Heart right ventricle (tissue), 16 donors: ENCODE measurements at regions not wholly inside any gene's neighbourhood (a gene's known extent, or its start where the extent isn't known, plus 50 kb on each side); places are given as distances from the start of the nearest gene placed in this dataset.

Experiments
- ATAC-seq, 8 donors: fragments of 200-7000 bp; cut with Tn5 transposase; one replicate each; pipeline ENCODE4 v1.9.1; 2020; ENCODE audit warnings: mild to moderate bottlenecking in 8 of 8, moderate library complexity in 8 of 8, moderate number of reproducible peaks in 1 of 8
- DNase-seq, 2 donors: peaks; one replicate each; pipeline ENCODE4 v3.0.0-alpha.2; 2020
- H3K27ac ChIP-seq, 10 donors: fragments of 200-600 bp; sonication (generic) in 2 of 10; one replicate each; pipeline versions ENCODE4 v1.5.0 to v1.8.0; 2020 to 2022; ENCODE audit warnings: mild to moderate bottlenecking in 3 of 10
- H3K27me3 ChIP-seq, 7 donors: fragments of 200-600 bp; one replicate each; pipeline ENCODE4 v1.8.0; 2021 to 2022; ENCODE audit warnings: mild to moderate bottlenecking in 2 of 7
- H3K36me3 ChIP-seq, 9 donors: fragments of 200-600 bp; sonication (generic) in 1 of 9; one replicate each; pipeline versions ENCODE4 v1.5.0 to v1.8.0; 2020 to 2022; ENCODE audit warnings: mild to moderate bottlenecking in 2 of 9
- H3K4me1 ChIP-seq, 9 donors: fragments of 200-600 bp; sonication (generic) in 1 of 9; one replicate each; pipeline versions ENCODE4 v1.5.0 to v1.8.0; 2020 to 2022; ENCODE audit warnings: mild to moderate bottlenecking in 4 of 9
- H3K4me3 ChIP-seq, 10 donors: fragments of 200-600 bp; sonication (generic) in 2 of 10; one replicate each; pipeline versions ENCODE4 v1.5.0 to v1.8.0; 2020 to 2022; ENCODE audit warnings: mild to moderate bottlenecking in 7 of 10, moderate library complexity in 2 of 10
- H3K9me3 ChIP-seq, 11 donors: fragments of 200-600 bp in 10 of 11; sonication (generic) in 2 of 11; one replicate each; pipeline versions ENCODE4 v1.5.0 to v1.8.0; 2013 to 2022; ENCODE audit warnings: mild to moderate bottlenecking in 2 of 11, control low read depth in 1 of 11, moderate library complexity in 1 of 11
- WGBS, 2 donors: extraction: QIAGEN DNeasy Blood & Tissue Kit; methylation state at CpG; one replicate each; pipeline ENCODE4 v1.1.7; 2013; ENCODE audit warnings: inconsistent platforms in 1 of 2; 5-methylcytosine and 5-hydroxymethylcytosine counted together
- intact Hi-C, 10 donors: fragments of 100-400 bp; cut with DNase I; formaldehyde crosslinking; loops; one replicate each; pipeline versions ENCODE4 v1.11.1 to v1.14.2; 2022
- TF ChIP-seq, protein P1 (sequence below), 9 donors: fragments of 200-600 bp; sonication (generic) in 2 of 9; IDR thresholded peaks; one replicate each; pipeline versions ENCODE4 v1.5.0 to v1.8.0; 2021 to 2022; ENCODE audit warnings: antibody characterized with exemption in 9 of 9, mild to moderate bottlenecking in 5 of 9, moderate library complexity in 1 of 9
- donor health status: Arrhythmogenic right ventricular cardiomyopathy.
- donor health status: ischemic (EF 13 %, LVEDD 7.1; RV severe dilation, severe dysfunction).
- donor health status: healthy with polysubstance abuse.
- donor health status: DM: no; HTN: yes; CAD: no.
- donor health status: DM: no; HTN: no; CAD: no.
- donor health status: ischemic (EF 25% LVEDD 6.9; RV normal size, moderate dysfunction).
- donor health status: ischemic (EF 25% LVEDD 5.7; RV mildly dilated, moderate dysfunction).
- donor health status: healthy.
- donor health status: DM: yes; HTN: yes; CAD: no.
- donor health status: Ischemic cardiomyopathy.
- donor health status: ischemic (EF 35%, LVEDD 5.7; RV mildly dilated, moderate dysfunction).
- donor health status: nonischemic (EF 11% LVEDD 7.7; RV severe dilation, severe dysfunction).
- donor health status: DM: yes; HTN: yes; CAD: no.
- donor health status: PGD.
- donor health status: ischemic (EF 29% LVEDD 5.4; RV normal size, mild dysfunction).
- donor health status: nonischemic (EF 23%, LVEDD 6.1; RV moderate dilation, normal function).

DNA sequence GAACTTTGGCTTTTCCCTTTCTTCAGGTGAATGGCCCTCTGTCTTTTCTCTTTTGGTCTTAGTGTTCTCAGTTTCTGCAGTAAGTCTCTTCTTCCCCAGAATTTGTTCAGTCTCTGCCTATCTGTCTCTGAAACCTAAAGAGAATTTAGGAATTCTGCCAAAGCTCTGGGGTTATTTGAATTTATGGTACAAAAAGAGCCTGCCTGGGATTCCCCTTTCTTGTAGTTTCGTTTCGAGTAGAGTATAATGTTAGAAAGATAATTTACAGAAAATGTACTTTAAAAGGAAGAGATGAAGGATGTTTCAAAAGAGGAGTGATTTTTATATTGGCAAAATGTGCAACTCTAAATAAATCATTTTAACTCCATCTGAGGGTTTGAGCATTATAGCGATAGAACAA lies 247.4 kb upstream of the SATB1 start:
- intact Hi-C loops, result no loop called here
- TF ChIP-seq, protein P1, sequence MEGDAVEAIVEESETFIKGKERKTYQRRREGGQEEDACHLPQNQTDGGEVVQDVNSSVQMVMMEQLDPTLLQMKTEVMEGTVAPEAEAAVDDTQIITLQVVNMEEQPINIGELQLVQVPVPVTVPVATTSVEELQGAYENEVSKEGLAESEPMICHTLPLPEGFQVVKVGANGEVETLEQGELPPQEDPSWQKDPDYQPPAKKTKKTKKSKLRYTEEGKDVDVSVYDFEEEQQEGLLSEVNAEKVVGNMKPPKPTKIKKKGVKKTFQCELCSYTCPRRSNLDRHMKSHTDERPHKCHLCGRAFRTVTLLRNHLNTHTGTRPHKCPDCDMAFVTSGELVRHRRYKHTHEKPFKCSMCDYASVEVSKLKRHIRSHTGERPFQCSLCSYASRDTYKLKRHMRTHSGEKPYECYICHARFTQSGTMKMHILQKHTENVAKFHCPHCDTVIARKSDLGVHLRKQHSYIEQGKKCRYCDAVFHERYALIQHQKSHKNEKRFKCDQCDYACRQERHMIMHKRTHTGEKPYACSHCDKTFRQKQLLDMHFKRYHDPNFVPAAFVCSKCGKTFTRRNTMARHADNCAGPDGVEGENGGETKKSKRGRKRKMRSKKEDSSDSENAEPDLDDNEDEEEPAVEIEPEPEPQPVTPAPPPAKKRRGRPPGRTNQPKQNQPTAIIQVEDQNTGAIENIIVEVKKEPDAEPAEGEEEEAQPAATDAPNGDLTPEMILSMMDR (IDR thresholded peaks at IDR 0.05), result no peak
- ATAC-seq, result no peak

DNA sequence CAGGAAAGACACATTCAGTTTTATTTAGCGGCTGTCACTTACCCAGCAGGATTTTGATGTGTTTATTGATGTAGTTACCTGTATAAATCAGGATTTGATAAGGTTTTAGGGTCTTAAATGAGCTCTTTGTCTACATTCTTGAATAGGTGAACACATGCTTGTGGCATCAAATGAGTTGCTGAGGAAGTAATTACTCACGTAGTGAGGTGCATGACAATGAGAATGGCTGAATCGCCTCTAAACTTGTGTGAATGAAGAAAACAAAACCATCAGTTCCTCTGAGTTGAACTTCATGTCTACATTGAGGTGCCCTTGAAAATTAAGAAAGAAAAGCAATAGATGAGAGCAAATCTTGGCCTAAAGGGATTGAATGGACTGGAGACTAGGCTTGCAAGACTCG lies 245.6 kb upstream of the SATB1 start:
- intact Hi-C loops, result no loop called here
- no peak overlapping the region for H3K4me3 ChIP-seq
- no peaks in the 10 kb centered on the region for H3K4me1 ChIP-seq
- peaks cover 0 to 3% (median 0%) of the 10 kb centered on the region in 11 donors for H3K9me3 ChIP-seq
- DNase-seq (no peak), ATAC-seq (no peak)
- H3K27me3 ChIP-seq, result no peaks in the 10 kb centered on the region
- no peaks in the 10 kb centered on the region for H3K36me3 ChIP-seq
- WGBS, 2 donors, result 82 to 83% methylated on average over 4 of the region's 4 CpGs
- TF ChIP-seq, protein P1 (IDR thresholded peaks at IDR 0.05), result no peak
- H3K27ac ChIP-seq, result no peak overlapping the region

More for the DNA sequence above, 247.4 kb upstream of the SATB1 start:
- DNase-seq, result no peak
- H3K4me1 ChIP-seq, result no peaks in the 10 kb centered on the region
- H3K27ac ChIP-seq, result no peak overlapping the region
- H3K36me3 ChIP-seq, result no peaks in the 10 kb centered on the region
- H3K4me3 ChIP-seq, result no peak overlapping the region
- H3K9me3 ChIP-seq, result peaks cover 0 to 3% (median 0%) of the 10 kb centered on the region in 11 donors
- 76 to 84% methylated on average over 3 of the region's 3 CpGs for WGBS, 2 donors
- H3K27me3 ChIP-seq, result no peaks in the 10 kb centered on the region

- DNase-seq, result no peak
- no peaks in the 10 kb centered on the region for H3K36me3 ChIP-seq
- no peak overlapping the region for H3K4me3 ChIP-seq
- TF ChIP-seq, protein P1 (IDR thresholded peaks at IDR 0.05), result no peak
- no peak for ATAC-seq
- no peak overlapping the region for H3K27ac ChIP-seq
- intact Hi-C loops, result no loop called here
- no peaks in the 10 kb centered on the region for H3K4me1 ChIP-seq
- no peaks in the 10 kb centered on the region for H3K27me3 ChIP-seq
- 71 to 85% methylated on average over 1 of the region's 1 CpG for WGBS, 2 donors
- H3K9me3 ChIP-seq, result peaks cover 0 to 3% (median 0%) of the 10 kb centered on the region in 11 donors
Measured at GRCh38 chr3:18669374-18669773, 244.2 kb upstream of the SATB1 start.

- no peaks in the 10 kb centered on the region for H3K4me1 ChIP-seq
- 41 to 48% methylated on average over 4 of the region's 4 CpGs for WGBS, 2 donors
- no peak overlapping the region for H3K27ac ChIP-seq
- intact Hi-C loops, result no loop called here
- ATAC-seq (no peak), DNase-seq (no peak)
- TF ChIP-seq, protein P1 (IDR thresholded peaks at IDR 0.05), result no peak
- H3K36me3 ChIP-seq, result no peaks in the 10 kb centered on the region
- peaks cover 0 to 5% (median 0%) of the 10 kb centered on the region in 11 donors for H3K9me3 ChIP-seq
- H3K27me3 ChIP-seq, result no peaks in the 10 kb centered on the region
- H3K4me3 ChIP-seq, result no peak overlapping the region
Measured at GRCh38 chr3:18667552-18667951, 242.4 kb upstream of the SATB1 start.
